GM23338 (cell line): ENCODE measurements at regions not wholly inside any gene's neighbourhood (a gene's known extent, or its start where the extent isn't known, plus 50 kb on each side); places are given as distances from the start of the nearest gene placed in this dataset.

Source experiments
- ATAC-seq: fragments of 200-7000 bp; cut with Tn5 transposase; 3 replicates; pipeline ENCODE4 v1.9.1; 2020
- DNase-seq: peaks from one replicate; pipeline ENCODE4 v3.0.0-alpha.2; 2015; ENCODE audit warnings: low spot score
- H2AFZ ChIP-seq: fragments of 200-600 bp; sonication (generic); 2 replicates; pipeline ENCODE4 v1.8.0; 2016; ENCODE audit warnings: antibody characterized with exemption, mild to moderate bottlenecking, moderate library complexity
- H3F3A ChIP-seq: fragments of 200-600 bp; sonication (generic); replicated peaks from 2 replicates; pipeline ENCODE4 v1.8.0; 2017; ENCODE audit warnings: antibody characterized with exemption, mixed run types, low read depth
- H3K27ac ChIP-seq: fragments of 200-600 bp; sonication (generic); 2 replicates; pipeline ENCODE4 v1.6.1; 2016; ENCODE audit warnings: low read depth
- H3K27me3 ChIP-seq: fragments of 200-600 bp; sonication (generic); 2 replicates; pipeline ENCODE4 v1.8.0; 2016; ENCODE audit warnings: mild to moderate bottlenecking, mixed run types, moderate library complexity; ENCODE audit not compliant: insufficient read depth
- H3K36me3 ChIP-seq: fragments of 200-600 bp; sonication (generic); 2 replicates; pipeline ENCODE4 v1.8.0; 2016; ENCODE audit warnings: mild to moderate bottlenecking; ENCODE audit not compliant: insufficient read depth
- H3K4me1 ChIP-seq: fragments of 200-600 bp; sonication (generic); 2 replicates; pipeline ENCODE4 v1.8.0; 2016; ENCODE audit warnings: mild to moderate bottlenecking, moderate library complexity; ENCODE audit not compliant: insufficient read depth
- H3K4me2 ChIP-seq: fragments of 200-600 bp; sonication (generic); 2 replicates; pipeline ENCODE4 v1.7.1; 2017; ENCODE audit warnings: mixed run types
- H3K4me3 ChIP-seq: fragments of 200-600 bp; sonication (generic); 2 replicates; pipeline ENCODE4 v1.6.1; 2016; ENCODE audit warnings: mixed run types
- H3K79me2 ChIP-seq: fragments of 200-600 bp; sonication (generic); replicated peaks from 2 replicates; pipeline ENCODE4 v1.8.0; 2017; ENCODE audit warnings: mild to moderate bottlenecking; ENCODE audit not compliant: insufficient read depth
- H3K9me2 ChIP-seq: fragments of 200-600 bp; sonication (generic); 2 replicates; pipeline ENCODE4 v1.8.0; 2017; ENCODE audit not compliant: insufficient read depth
- H4K20me1 ChIP-seq: fragments of 200-600 bp; sonication (generic); replicated peaks from 2 replicates; pipeline ENCODE4 v1.8.0; 2017; ENCODE audit warnings: mild to moderate bottlenecking; ENCODE audit not compliant: insufficient read depth
- H3K27ac Mint-ChIP-seq: 2 replicates; pipeline ENCODE4 v1.8.0; 2020; ENCODE audit warnings: inconsistent platforms, mild to moderate bottlenecking, moderate library complexity, mixed read lengths
- H3K27me3 Mint-ChIP-seq: 3 replicates; pipeline ENCODE4 v1.8.0; 2022; ENCODE audit warnings: low read depth, mild to moderate bottlenecking, moderate library complexity, mixed read lengths, inconsistent platforms; ENCODE audit not compliant: insufficient read depth, poor library complexity
- H3K36me3 Mint-ChIP-seq: 3 replicates; pipeline ENCODE4 v1.8.0; 2021; ENCODE audit warnings: low read depth, mild to moderate bottlenecking, inconsistent platforms, moderate library complexity, mixed read lengths
- H3K4me1 Mint-ChIP-seq: 3 replicates; pipeline ENCODE4 v1.8.0; 2020; ENCODE audit warnings: mild to moderate bottlenecking, inconsistent platforms, mixed read lengths
- H3K4me3 Mint-ChIP-seq: 3 replicates; pipeline ENCODE4 v1.8.0; 2021; ENCODE audit warnings: moderate library complexity, mild to moderate bottlenecking, inconsistent platforms, mixed read lengths
- H3K9me3 Mint-ChIP-seq: 3 replicates; pipeline ENCODE4 v1.8.0; 2020; ENCODE audit warnings: moderate library complexity, mild to moderate bottlenecking, inconsistent platforms, mixed read lengths
- EZH2 ChIP-seq: fragments of 200-600 bp; sonication (generic); IDR thresholded peaks from one replicate; pipeline ENCODE4 v1.8.0; 2017; ENCODE audit warnings: antibody characterized with exemption, mild to moderate bottlenecking, low read depth; ENCODE audit not compliant: unreplicated experiment
- ZNF114 ChIP-seq: fragments of 250-450 bp; sonication (Bioruptor Pico); IDR thresholded peaks from 2 replicates; pipeline ENCODE4 v1.5.0; 2020; ENCODE audit warnings: mild to moderate bottlenecking, moderate library complexity
- ZNF331 ChIP-seq: fragments of 250-450 bp; sonication (Bioruptor Pico); IDR thresholded peaks from 2 replicates; pipeline ENCODE4 v1.5.0; 2020; ENCODE audit warnings: low read depth, mild to moderate bottlenecking, moderate library complexity
- TF ChIP-seq, protein P1 (sequence below): IDR thresholded peaks from 2 replicates; pipeline ENCODE4 v1.6.1; 2016; ENCODE audit warnings: antibody characterized with exemption
- TF ChIP-seq, protein P2 (sequence below): fragments of 250-450 bp; sonication (Bioruptor Pico); IDR thresholded peaks from 2 replicates; pipeline ENCODE4 v1.5.0; 2020; ENCODE audit warnings: mild to moderate bottlenecking, moderate library complexity

DNA sequence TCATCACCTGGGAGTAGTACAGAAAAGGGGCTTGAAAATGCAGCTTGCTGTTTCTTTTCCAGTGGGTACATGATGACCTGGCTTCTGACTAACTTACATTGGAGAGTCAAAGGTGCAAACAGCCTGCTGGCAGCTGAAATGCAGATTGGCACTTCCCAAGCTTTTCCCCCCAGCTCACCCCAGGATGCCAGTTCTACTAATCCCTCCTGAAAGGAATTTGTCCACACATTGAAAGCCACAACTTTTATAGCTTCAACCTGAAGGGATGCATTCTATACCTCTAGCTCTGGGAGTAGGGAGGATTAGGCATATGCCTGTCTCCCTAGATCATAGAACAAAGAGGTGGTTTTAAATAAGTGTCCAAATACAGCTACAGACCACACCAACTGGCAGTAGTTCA is 281.7 kb downstream of the EFHB start (continued):
- TF ChIP-seq, protein P1, sequence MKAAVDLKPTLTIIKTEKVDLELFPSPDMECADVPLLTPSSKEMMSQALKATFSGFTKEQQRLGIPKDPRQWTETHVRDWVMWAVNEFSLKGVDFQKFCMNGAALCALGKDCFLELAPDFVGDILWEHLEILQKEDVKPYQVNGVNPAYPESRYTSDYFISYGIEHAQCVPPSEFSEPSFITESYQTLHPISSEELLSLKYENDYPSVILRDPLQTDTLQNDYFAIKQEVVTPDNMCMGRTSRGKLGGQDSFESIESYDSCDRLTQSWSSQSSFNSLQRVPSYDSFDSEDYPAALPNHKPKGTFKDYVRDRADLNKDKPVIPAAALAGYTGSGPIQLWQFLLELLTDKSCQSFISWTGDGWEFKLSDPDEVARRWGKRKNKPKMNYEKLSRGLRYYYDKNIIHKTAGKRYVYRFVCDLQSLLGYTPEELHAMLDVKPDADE, result no peak
- no peak for TF ChIP-seq ZNF114 (CRISPR knock-in tag)
- TF ChIP-seq, protein P2, sequence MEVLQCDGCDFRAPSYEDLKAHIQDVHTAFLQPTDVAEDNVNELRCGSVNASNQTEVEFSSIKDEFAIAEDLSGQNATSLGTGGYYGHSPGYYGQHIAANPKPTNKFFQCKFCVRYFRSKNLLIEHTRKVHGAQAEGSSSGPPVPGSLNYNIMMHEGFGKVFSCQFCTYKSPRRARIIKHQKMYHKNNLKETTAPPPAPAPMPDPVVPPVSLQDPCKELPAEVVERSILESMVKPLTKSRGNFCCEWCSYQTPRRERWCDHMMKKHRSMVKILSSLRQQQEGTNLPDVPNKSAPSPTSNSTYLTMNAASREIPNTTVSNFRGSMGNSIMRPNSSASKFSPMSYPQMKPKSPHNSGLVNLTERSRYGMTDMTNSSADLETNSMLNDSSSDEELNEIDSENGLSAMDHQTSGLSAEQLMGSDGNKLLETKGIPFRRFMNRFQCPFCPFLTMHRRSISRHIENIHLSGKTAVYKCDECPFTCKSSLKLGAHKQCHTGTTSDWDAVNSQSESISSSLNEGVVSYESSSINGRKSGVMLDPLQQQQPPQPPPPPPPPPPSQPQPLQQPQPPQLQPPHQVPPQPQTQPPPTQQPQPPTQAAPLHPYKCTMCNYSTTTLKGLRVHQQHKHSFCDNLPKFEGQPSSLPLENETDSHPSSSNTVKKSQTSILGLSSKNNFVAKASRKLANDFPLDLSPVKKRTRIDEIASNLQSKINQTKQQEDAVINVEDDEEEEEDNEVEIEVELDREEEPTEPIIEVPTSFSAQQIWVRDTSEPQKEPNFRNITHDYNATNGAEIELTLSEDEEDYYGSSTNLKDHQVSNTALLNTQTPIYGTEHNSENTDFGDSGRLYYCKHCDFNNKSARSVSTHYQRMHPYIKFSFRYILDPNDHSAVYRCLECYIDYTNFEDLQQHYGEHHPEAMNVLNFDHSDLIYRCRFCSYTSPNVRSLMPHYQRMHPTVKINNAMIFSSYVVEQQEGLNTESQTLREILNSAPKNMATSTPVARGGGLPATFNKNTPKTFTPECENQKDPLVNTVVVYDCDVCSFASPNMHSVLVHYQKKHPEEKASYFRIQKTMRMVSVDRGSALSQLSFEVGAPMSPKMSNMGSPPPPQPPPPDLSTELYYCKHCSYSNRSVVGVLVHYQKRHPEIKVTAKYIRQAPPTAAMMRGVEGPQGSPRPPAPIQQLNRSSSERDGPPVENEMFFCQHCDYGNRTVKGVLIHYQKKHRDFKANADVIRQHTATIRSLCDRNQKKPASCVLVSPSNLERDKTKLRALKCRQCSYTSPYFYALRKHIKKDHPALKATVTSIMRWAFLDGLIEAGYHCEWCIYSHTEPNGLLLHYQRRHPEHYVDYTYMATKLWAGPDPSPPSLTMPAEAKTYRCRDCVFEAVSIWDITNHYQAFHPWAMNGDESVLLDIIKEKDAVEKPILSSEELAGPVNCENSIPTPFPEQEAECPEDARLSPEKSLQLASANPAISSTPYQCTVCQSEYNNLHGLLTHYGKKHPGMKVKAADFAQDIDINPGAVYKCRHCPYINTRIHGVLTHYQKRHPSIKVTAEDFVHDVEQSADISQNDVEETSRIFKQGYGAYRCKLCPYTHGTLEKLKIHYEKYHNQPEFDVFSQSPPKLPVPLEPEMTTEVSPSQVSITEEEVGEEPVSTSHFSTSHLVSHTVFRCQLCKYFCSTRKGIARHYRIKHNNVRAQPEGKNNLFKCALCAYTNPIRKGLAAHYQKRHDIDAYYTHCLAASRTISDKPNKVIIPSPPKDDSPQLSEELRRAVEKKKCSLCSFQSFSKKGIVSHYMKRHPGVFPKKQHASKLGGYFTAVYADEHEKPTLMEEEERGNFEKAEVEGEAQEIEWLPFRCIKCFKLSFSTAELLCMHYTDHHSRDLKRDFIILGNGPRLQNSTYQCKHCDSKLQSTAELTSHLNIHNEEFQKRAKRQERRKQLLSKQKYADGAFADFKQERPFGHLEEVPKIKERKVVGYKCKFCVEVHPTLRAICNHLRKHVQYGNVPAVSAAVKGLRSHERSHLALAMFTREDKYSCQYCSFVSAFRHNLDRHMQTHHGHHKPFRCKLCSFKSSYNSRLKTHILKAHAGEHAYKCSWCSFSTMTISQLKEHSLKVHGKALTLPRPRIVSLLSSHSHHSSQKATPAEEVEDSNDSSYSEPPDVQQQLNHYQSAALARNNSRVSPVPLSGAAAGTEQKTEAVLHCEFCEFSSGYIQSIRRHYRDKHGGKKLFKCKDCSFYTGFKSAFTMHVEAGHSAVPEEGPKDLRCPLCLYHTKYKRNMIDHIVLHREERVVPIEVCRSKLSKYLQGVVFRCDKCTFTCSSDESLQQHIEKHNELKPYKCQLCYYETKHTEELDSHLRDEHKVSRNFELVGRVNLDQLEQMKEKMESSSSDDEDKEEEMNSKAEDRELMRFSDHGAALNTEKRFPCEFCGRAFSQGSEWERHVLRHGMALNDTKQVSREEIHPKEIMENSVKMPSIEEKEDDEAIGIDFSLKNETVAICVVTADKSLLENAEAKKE (CRISPR knock-in tag), result no peak

DNA sequence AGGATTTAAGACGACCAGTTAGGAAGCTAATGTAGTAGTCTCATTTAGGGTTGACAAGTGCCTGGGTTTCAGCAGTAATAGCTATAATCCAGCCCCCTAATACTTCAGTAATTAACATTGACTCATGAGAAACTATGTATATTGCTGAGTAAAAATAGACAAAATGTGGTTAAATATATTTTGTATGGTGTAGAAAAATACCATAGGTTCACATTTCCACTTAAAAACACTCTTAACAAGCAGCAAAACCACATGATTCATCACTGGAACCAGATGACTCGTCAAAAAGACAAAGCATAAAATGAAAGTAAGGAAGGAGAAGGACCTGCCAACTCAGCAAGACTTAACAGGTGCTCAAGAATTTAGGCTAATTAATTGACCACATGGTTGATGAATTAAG is 288.9 kb downstream of the EFHB start:
- no peaks in the 10 kb centered on the region for H4K20me1 ChIP-seq
- H3K4me2 ChIP-seq, result no peak overlapping the region
- H3K36me3 ChIP-seq, result no peaks in the 10 kb centered on the region
- 0 out of 2 replicates have a peak overlapping the region, but pooled peaks have one; percentile 15 for H3K27ac Mint-ChIP-seq
- no peaks in the 10 kb centered on the region for H3K27me3 Mint-ChIP-seq
- no peak overlapping the region for H3K4me3 ChIP-seq
- peaks cover 2% of the 10 kb centered on the region; the same call in 1 of the 3 replicates for H3K4me1 Mint-ChIP-seq
- no peaks in the 10 kb centered on the region for H3F3A ChIP-seq
- H3K9me2 ChIP-seq, result no peaks in the 10 kb centered on the region
- no peaks in the 10 kb centered on the region for H3K27me3 ChIP-seq
- H3K4me3 Mint-ChIP-seq, result no peak overlapping the region
- ATAC-seq (no peak), DNase-seq (no peak)
- H3K9me3 Mint-ChIP-seq, result peaks cover 5% of the 10 kb centered on the region; the same call in 1 of the 3 replicates
- no peak overlapping the region for H2AFZ ChIP-seq
- H3K4me1 ChIP-seq, result no peaks in the 10 kb centered on the region
- H3K79me2 ChIP-seq, result no peaks in the 10 kb centered on the region
- no peak overlapping the region for H3K27ac ChIP-seq
- no peaks in the 10 kb centered on the region; the same call in 1 of the 3 replicates for H3K36me3 Mint-ChIP-seq
- TF ChIP-seq, protein P2 (CRISPR knock-in tag), result no peak
- TF ChIP-seq ZNF331, result no peak
- TF ChIP-seq EZH2, result no peak
